ENCODE measurements at regions not wholly inside any gene's neighbourhood (a gene's known extent, or its start where the extent isn't known, plus 50 kb on each side); places are given as distances from the start of the nearest gene placed in this dataset.
A peak's percentile ranks its signal among the peaks of the same experiment; 100 is the strongest.

GRCh38 chr3:17894434-17895060, 152.1 kb upstream of the TBC1D5 start:
- no peaks in the 10 kb centered on the region for H3K4me1 ChIP-seq (ENCODE audit: control insufficient read depth in 2 of 2, insufficient read depth in 2 of 2, low read length in 2 of 2)
- no peaks in the 10 kb centered on the region for H3K79me2 ChIP-seq (ENCODE audit: control insufficient read depth, insufficient read depth, low read length)
- H3K4me1 Mint-ChIP-seq, result no peaks in the 10 kb centered on the region
- no peak overlapping the region for H2AFZ ChIP-seq (ENCODE audit: insufficient read depth, low read depth, low read length, poor library complexity, severe bottlenecking)
- ChIA-PET POLR2A (interaction anchor here (0.6 kb wide), 1 partner anchor 729 kb away, joined by 3 read pairs; no protein-coding TSS in a partner anchor), CTCF (interaction anchor here (0.6 to 4.6 kb wide), 9 partner anchors 57 to 864 kb away, joined by 3 to 29 read pairs (median 5); no protein-coding TSS in a partner anchor)
- TF ChIP-seq EZH2 (IDR thresholded peaks at IDR 0.05; ENCODE audit: borderline replicate concordance, insufficient read depth, low read depth, low read length, poor library complexity, severe bottlenecking) (no peak), CTCF (IDR thresholded peaks at IDR 0.05) (peak; percentile 53)
- H3K36me3 ChIP-seq (replicated peaks in 1 of 2; ENCODE audit: control extremely low read depth in 1 of 2, control insufficient read depth in 1 of 2, extremely low read depth in 1 of 2, insufficient read depth in 2 of 2, low read length in 1 of 2), result no peaks in the 10 kb centered on the region
- intact Hi-C loops (cut with micrococcal nuclease), result loop anchor here (1.0 kb wide), 1 partner anchor 401 kb away; no protein-coding TSS in a partner anchor
- peaks cover 0 to 1% (median 0%) of the 10 kb centered on the region in 3 donors for H3K9me3 ChIP-seq (ENCODE audit: control extremely low read depth in 1 of 3, control insufficient read depth in 2 of 3, insufficient read depth in 1 of 3, low read length in 2 of 3)
- H3K27ac Mint-ChIP-seq, result no peak overlapping the region
- peak; percentile 33 for ATAC-seq (ENCODE audit: low read depth)
- WGBS (ENCODE audit: insufficient coverage), result 57% methylated on average over 1 of the region's 1 CpG
- H3K9ac ChIP-seq (ENCODE audit: low read length), result no peak overlapping the region
- no peaks in the 10 kb centered on the region for H3K27me3 ChIP-seq (replicated peaks in 1 of 4; ENCODE audit: control extremely low read depth in 1 of 4, control insufficient read depth in 3 of 4, insufficient read depth in 4 of 4, low read length in 3 of 4)
- DNase-seq, result peak; percentile 59
- no peaks in the 10 kb centered on the region for H3K9me3 Mint-ChIP-seq (ENCODE audit: insufficient read depth)
- no peak overlapping the region for H3K27ac ChIP-seq (ENCODE audit: low read length in 2 of 2)
- no peaks in the 10 kb centered on the region for H3K27me3 Mint-ChIP-seq
- H3K4me3 ChIP-seq (ENCODE audit: control extremely low read depth in 1 of 5, extremely low read depth in 1 of 5, insufficient read depth in 1 of 5, low read depth in 2 of 5, low read length in 4 of 5), result no peak overlapping the region
- no peak overlapping the region for H3K4me2 ChIP-seq (replicated peaks; ENCODE audit: low read depth, low read length, poor library complexity, severe bottlenecking)
- H3K4me3 Mint-ChIP-seq, result no peak overlapping the region
- H4K20me1 ChIP-seq (ENCODE audit: control insufficient read depth, insufficient read depth, low read length, poor library complexity, severe bottlenecking), result no peaks in the 10 kb centered on the region

- ChIA-PET CTCF (interaction anchor here (4.6 kb wide), 1 partner anchor 404 kb away, joined by 29 read pairs; no protein-coding TSS in a partner anchor), POLR2A (no interaction called here)
- Mint-ChIP-seq H3K27me3 (no peaks in the 10 kb centered on the region), H3K9me3 (ENCODE audit: insufficient read depth) (no peaks in the 10 kb centered on the region), H3K4me3 (no peak overlapping the region), H3K27ac (no peak overlapping the region), H3K4me1 (no peaks in the 10 kb centered on the region)
- intact Hi-C loops (cut with micrococcal nuclease), result no loop called here
- Histone ChIP-seq H3K4me2 (replicated peaks; ENCODE audit: low read depth, low read length, poor library complexity, severe bottlenecking) (no peak overlapping the region), H3K4me3 (ENCODE audit: control extremely low read depth in 1 of 5, extremely low read depth in 1 of 5, insufficient read depth in 1 of 5, low read depth in 2 of 5, low read length in 4 of 5) (no peak overlapping the region), H3K9me3 (ENCODE audit: control extremely low read depth in 1 of 3, control insufficient read depth in 2 of 3, insufficient read depth in 1 of 3, low read length in 2 of 3) (peaks cover 0 to 1% (median 0%) of the 10 kb centered on the region in 3 donors), H2AFZ (ENCODE audit: insufficient read depth, low read depth, low read length, poor library complexity, severe bottlenecking) (no peak overlapping the region), H3K27ac (ENCODE audit: low read length in 2 of 2) (no peak overlapping the region), H3K4me1 (ENCODE audit: control insufficient read depth in 2 of 2, insufficient read depth in 2 of 2, low read length in 2 of 2) (no peaks in the 10 kb centered on the region), H3K9ac (ENCODE audit: low read length) (no peak overlapping the region), H3K36me3 (replicated peaks in 1 of 2; ENCODE audit: control extremely low read depth in 1 of 2, control insufficient read depth in 1 of 2, extremely low read depth in 1 of 2, insufficient read depth in 2 of 2, low read length in 1 of 2) (no peaks in the 10 kb centered on the region), H3K79me2 (ENCODE audit: control insufficient read depth, insufficient read depth, low read length) (no peaks in the 10 kb centered on the region), H4K20me1 (ENCODE audit: control insufficient read depth, insufficient read depth, low read length, poor library complexity, severe bottlenecking) (no peaks in the 10 kb centered on the region), H3K27me3 (replicated peaks in 1 of 4; ENCODE audit: control extremely low read depth in 1 of 4, control insufficient read depth in 3 of 4, insufficient read depth in 4 of 4, low read length in 3 of 4) (no peaks in the 10 kb centered on the region)
- ATAC-seq (ENCODE audit: low read depth) (no peak), DNase-seq (no peak)
- no CpG with 5 or more reads among the region's 4 CpGs for WGBS (ENCODE audit: insufficient coverage)
- TF ChIP-seq EZH2 (IDR thresholded peaks at IDR 0.05; ENCODE audit: borderline replicate concordance, insufficient read depth, low read depth, low read length, poor library complexity, severe bottlenecking) (no peak), CTCF (IDR thresholded peaks at IDR 0.05) (no peak)
These were observed 148.9 kb upstream of the TBC1D5 start for GRCh38 chr3:17891139-17891856.

Data from B cell (primary cell).